ENCODE measurements at regions not wholly inside any gene's neighbourhood (a gene's known extent, or its start where the extent isn't known, plus 50 kb on each side); places are given as distances from the start of the nearest gene placed in this dataset.
"Not testable (repeated sequence)": the region's sequence is repeated elsewhere in the genome, so short reads cannot be mapped to it uniquely, and the experiment has no call there.

DNA sequence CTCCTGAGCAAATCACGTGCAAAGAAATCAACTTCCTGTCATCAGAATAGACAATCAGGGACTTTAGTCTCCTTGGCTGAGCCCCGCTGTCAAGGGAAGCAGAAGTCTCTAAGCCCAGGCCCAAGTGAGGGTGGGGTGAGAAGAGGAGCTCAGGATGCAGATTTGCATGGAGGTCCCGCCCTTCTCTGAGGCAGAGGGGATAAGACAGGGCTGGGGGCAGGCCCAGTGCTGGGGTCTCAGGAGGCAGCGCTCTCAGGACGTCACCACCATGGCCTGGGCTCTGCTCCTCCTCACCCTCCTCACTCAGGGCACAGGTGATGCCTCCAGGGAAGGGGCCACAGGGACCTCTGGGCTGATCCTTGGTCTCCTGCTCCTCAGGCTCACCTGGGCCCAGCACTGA is 65.1 kb upstream of the IGLL5 start:
- TF ChIP-seq, protein P1, sequence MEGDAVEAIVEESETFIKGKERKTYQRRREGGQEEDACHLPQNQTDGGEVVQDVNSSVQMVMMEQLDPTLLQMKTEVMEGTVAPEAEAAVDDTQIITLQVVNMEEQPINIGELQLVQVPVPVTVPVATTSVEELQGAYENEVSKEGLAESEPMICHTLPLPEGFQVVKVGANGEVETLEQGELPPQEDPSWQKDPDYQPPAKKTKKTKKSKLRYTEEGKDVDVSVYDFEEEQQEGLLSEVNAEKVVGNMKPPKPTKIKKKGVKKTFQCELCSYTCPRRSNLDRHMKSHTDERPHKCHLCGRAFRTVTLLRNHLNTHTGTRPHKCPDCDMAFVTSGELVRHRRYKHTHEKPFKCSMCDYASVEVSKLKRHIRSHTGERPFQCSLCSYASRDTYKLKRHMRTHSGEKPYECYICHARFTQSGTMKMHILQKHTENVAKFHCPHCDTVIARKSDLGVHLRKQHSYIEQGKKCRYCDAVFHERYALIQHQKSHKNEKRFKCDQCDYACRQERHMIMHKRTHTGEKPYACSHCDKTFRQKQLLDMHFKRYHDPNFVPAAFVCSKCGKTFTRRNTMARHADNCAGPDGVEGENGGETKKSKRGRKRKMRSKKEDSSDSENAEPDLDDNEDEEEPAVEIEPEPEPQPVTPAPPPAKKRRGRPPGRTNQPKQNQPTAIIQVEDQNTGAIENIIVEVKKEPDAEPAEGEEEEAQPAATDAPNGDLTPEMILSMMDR (IDR thresholded peaks at IDR 0.05): not testable (repeated sequence)
- not testable (repeated sequence) for TF ChIP-seq ZFX (IDR thresholded peaks at IDR 0.05; ENCODE audit: borderline replicate concordance)
